ENCODE measurements at regions not wholly inside any gene's neighbourhood (a gene's known extent, or its start where the extent isn't known, plus 50 kb on each side); places are given as distances from the start of the nearest gene placed in this dataset.

DNA sequence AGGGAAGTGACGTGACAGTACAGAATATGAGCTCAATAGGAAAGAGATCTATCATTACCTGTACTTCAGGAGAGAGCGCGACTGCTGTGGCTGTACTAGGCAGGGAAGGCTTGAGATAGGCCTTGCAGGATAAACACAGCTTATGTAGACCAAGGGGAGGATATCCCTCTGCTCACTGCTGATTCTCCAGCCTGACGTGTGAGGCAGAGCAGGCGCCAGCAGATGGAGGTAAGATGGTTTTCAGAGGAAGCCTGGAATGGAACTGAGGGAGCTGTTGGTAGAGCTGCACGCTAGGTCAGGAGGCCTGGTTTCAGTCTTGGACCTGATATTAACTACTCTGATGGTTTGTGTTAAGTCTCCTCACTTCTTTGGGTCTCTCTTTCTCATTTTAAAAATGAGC is 291.4 kb downstream of the YTHDC2 start:
- DNase-seq = no peak

DNA sequence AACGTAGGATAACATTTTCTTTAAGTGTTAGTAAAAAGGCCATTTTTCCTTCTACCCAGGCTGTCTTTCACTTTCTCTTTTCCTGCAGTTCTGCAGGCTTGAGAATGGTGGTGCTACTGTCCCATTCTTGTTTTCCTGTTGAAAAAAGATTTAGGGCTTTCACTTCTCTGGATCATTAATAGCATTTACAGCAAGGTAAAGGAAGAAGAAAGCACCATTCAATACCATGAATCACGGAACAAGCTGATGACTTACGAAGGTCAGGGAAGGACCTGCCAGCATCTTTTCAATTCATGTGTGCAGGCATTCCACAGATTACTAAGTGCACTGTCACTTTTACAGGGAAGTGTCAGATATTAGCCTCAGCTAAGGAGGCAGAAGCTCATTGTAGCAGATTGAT is 292.8 kb downstream of the YTHDC2 start:
- peak; percentile 3 for DNase-seq

DNA sequence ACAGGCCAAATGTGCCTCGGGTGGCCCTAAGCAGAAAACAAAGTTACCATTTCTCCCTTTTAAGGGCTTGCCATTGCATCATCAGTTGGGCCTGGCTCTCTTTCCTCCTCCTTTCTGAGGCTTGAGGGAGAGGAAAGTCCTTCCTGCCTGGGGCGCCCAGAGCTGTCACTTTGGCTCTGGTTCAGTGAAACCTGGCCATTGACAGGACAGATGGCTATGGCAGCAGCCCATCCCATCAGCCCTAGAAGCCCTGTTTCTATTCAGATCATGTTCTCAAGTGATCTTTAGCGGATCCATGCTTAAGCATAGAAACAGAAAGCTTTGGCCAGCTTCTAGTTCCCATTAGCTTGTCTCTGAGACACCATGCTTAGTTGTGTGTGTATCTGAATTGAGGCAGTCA is 293.4 kb downstream of the YTHDC2 start:
- DNase-seq = no peak

DNA sequence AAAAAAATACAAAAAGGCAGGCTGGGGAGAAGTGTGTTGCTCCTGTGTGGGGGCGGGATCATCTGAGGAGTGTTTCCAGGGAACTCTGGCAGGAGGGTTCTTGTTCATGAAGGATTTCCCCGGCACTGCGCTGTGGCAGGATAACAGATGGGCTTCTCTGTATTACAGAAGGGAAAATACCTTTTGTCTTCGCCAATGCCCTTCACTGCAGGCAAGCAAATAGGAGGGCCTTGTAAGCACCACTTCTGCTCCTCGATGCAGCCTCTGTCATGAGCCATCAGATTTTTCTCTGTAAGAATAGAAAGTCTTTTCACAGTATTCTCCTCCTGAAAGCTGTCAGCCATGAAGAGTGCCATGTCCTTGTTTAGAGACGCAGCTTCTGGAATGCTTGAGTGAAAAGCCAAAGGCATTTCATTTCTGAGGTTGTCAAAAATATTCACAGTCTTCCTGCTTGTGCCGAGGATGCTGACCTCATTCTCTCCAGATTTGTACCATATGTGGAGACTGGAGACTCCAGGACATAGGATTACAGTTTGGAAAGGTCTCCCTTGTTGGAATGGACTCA is 294.0 kb downstream of the YTHDC2 start:
- no peak for DNase-seq

DNA sequence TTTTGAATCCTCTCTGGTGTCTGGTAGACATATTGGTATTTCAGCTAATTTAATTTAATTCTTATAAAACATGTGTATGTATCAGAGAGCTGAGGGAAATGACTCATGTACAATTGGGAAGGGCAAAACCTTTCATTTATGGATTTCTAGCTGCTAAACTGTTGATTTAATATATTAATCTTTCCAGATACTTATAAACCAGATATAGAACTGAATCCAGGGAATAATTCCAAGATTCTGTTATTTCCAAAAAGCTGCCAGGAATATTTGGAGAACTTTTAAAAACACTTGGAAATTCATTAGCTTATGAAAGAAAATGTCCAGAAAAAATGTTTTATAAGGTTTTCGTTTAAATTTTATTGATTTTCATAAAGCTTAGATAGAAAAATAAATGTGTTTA is 295.5 kb downstream of the YTHDC2 start:
- DNase-seq = no peak

DNA sequence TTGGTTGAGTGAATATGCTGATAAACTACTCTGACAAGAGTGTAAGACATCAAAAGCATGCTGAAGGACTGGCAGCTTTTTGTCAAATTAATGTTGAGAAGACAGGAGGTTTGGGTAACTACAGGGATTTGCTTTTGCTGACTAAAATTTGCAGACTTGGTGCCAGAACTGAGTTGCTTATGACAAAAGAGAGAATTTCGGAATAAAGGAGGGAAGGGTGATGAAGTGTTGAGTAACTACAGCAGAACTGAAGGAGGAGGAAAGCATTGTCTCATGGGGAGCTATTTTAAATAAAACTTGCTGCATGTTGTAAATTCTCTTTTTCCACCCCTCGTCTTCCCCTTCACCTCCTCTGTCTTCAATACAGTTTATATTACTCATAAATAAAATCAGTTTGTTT is 296.1 kb downstream of the YTHDC2 start:
- DNase-seq = no peak

DNA sequence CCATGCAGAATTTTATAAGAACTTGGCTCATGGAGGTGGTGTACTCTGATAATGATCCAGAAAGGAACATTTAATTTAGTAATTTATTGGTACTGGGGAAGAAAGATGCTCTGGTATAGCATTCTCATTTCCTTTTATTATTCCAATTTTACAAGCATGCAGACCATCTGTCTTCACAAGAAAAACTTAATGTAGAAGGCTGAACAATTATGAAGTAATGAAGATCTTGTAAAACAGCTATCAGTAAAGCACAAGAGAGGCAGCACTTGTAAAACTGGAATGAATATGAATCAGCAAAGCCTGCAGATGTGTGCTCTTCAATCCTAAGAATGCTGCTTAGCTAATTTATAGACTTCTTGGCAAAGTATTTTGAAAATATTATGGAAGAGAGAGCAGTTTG is 300.0 kb downstream of the YTHDC2 start:
- no peak for DNase-seq

DNA sequence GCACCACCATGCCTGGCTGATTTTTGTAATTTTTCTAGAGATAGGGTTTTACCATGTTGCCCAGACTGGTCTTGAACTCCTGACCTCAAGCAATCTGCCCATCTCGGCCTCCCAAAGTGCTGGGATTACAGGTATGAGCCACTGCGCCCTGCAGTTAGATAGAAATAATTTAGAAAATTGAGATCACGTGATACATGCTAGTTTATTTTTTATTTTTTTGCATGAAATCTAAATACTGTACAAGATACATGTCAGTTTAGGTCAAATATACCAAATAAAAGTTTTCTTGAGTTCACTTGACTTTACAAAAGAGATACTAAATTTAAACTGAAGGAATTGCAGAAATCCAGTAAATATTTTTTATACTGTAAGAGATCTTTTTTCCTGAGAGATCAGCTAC is 304.2 kb downstream of the YTHDC2 start:
- DNase-seq = no peak

DNA sequence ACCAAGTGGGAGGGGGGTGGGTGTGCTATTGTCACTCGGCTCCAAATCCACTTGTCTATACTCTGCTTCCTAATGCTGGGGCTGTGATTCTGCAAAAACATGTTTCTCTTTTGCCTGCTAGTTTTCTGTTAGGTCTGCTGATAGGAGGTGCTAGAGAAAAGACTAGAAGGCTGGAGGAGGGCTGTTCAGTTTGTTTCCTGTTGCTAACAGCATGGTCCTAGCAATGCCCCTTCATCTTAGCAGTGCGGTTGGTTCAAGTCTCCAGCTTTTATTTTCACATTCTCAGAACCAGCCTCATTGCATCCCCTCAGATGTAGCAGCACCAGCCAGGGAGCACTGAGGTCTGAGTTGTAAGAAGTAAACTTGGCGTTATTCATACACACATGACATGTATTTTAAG is 310.2 kb downstream of the YTHDC2 start:
- no peak for DNase-seq

DNA sequence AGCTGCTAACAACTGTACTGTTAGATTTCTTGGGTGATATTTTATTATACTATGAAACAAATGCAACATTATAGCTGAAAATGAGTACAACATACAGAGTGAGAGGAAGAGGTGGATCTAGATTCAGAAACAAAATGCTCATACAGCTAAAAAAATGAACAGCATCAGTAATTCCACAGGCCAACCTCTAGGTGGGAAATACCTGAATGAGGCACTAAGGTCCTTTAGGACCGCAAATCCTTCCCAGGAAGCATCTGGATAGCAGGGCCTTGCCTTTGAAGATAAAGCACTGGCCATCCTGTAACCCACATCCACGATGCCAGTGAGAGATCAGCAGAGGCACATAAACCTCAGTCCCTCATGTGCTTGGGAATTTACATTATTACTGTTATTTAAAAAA is 310.8 kb downstream of the YTHDC2 start:
- no peak for DNase-seq

DNA sequence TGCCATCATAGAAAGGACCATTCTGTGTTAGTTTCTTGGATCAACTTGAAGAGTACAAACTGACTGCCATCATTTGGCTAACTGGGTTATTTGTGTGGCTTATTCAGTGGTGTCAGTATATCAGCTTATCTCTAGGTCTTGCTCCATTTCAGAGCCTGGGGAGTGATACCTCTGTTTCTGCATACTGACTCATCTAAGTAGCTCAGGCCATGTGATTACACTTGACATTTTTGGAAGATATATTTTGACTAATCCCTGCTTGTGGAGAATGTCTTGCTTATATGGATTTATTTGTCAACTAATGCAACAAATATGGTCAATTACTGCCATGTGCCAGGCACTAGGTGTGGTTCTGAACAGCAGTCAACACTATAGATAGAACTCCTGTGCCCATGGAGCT is 311.7 kb downstream of the YTHDC2 start:
- no peak for DNase-seq

DNA sequence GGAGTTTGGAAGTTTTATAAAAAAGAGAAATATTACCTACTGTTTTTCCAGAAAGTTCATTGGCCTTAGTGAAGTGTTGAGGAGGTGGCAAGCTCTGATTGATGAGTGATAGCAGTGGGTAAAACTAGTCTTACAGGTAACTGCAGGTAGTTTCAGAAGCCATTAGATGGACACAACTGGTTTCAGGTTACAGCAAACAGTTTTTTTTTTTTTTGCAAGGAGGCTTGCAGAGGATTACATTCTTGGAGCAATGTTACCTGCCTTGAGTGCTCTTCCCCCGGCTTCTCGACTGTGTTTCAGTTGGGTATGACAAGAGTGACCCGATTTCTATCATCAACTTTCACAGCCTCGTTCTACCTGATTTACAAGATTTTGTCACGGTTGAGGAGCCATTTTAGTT is 333.4 kb downstream of the YTHDC2 start:
- DNase-seq = no peak

DNA sequence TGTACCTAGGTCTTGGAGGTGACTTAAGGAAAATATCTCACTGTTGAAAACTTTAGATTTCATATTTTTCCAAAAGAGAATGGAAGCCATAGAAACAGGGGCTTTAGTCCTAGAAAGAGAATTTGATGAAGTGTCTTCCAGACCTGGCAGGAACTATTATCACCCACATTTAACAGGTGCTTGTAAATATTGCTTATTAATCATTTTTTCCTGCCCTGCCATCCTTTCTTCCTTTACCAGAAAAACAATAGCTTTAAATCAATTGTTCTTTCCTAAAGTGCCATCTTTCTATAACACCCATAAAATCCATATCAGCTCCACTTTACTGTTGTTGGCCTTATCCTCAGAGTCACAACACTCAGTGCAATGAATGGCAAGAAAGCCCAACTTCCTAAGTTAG is 350.9 kb downstream of the YTHDC2 start:
- DNase-seq = no peak

DNA sequence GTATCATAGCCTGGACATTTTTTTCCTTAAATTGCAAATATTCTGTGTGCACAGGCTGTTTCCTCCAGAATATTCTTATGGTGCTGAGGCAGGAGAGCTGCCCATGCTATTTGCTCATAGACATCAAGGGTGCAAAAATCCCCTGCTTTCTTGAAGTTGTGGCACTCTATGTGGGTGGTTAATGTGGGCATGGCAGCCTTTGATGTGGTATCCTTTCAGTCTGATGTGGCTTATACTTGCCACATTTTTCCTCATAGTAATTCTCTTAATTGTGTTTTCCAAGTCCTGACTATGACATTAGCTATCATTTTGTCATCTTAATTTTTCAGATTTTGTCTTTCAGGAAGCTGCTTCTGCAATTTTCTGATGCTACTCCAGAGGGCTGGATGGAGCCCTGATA is 353.3 kb downstream of the YTHDC2 start:
- DNase-seq = no peak

DNA sequence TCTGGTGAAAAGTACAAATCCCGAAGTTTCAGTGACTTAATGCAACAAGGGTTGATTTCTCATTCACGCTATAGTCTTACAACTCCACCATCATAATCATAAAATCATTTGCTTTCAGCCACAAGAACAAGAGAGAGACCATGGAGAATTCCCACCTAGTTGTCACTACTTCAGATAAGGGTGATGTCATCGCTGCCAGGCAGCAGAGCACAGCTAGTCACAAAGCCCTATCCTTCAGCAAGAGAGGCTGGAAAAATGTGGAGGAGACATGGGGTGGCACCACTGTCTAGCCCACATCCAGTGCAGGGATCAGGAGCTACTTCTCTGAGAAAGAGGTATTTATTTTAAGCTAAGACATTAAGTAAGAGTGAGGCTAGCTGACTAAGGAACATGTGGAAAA is 356.1 kb downstream of the YTHDC2 start:
- DNase-seq = no peak

DNA sequence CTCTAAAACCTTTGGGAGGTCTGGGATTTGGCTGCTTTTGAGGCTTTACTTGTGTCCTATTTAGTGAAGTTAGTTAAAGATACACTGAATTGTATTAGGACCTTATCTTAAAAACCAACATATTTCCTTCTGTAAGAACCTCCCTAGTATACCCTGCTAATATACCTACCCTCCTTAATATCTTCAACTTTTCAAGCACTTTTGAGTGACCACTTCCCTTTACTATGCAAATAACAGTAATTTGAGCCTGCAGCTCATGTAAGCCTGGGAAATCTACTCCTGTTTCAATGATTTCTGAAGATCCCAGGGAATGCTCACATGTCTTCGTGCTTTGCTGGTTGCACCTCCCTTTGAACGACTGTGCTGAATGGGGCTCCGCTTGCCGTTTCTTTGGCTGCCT is 358.5 kb downstream of the YTHDC2 start:
- no peak for DNase-seq

DNA sequence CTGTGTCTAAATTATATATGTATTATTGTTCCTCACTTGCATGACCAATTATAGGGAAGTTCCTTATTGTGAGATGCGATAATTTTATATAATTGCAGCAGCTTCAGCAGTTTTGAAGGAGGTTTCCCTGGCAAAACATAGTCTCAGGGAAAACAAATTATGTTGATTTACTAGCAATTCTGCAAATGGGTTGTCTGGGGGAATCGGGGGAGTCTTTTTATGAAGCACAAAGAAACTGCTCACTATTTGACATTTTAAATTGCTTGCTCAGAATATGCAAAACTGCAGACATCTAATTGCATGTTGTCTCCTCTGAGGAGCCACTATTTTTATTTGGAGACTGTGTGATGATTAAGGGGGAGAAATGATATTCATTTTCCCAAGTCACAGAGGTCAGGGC is 361.6 kb downstream of the YTHDC2 start:
- DNase-seq = no peak

DNA sequence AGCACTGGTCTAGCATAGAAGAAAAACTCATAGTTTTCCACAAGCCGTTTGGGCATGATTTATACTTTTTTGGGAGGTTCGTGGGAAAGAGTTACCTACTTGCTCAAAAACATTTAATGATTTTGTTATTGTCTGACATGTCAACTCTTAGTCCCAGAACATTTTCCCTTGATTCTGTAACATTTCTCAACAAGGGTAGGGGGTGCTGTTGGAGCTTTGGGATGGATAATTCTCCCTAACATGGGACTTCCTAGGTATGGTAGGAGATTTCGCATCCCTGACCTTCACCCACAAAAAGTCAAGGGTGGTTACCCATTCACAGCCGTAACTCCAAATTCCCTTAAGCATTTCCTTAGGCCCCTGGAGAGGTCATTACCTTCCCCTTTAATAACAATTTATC is 378.0 kb downstream of the YTHDC2 start:
- DNase-seq = no peak

DNA sequence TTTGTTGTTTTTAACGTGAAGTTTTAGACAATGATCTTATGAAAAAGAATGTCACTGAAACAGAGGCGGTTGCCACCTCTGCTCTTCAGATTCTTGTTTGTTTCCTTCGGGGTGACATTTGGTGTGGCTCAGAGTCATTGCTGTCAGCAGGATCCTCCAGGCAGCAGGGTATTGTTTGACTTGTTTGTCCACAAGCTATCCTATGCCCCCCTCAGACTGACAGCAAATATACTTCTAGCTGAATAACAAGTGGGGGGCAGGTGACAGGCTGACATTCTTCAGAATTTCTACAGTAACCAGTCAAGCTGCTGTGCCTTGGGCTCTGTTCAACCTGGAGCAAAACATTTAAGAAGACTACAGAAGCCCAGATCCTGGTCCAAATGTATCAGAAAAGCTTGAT is 383.3 kb downstream of the YTHDC2 start:
- no peak for DNase-seq

DNA sequence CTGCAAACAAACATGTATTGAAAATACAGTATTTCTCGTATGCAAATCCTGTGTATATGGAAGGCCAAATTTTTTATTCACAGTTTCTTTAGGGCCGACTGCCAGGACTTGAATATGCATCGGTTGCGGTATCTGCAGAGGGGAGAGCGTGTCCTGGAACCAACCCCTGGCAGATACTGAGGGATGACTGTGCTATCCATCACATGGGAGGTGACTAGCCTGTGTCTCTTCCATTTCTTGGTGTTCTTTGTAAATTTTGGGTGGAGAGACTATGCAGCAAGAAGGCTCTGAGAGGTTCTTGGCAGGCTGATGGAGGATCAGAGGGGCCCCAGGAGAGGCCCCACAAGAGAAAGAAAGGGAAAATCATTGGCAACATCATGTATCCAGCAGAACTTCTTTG is 384.3 kb downstream of the YTHDC2 start:
- DNase-seq = no peak

DNA sequence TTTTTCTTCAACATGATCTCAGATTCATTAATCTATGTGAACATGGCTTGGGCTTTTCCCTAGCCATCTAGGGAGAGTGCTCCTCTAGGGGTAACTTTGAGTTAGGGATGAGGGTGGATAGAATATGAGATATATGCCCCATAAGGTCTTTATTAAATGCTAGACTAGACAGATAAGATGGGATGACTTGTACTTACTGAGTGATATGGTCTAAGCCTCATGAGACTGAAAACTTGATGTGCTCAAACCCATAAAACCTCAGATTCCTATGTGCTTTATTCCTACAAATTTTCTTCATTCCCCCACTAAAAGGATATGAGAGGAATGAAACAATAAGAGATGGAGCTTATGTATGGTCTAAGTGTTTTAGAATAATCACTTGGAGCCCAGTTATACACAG is 386.6 kb downstream of the YTHDC2 start:
- DNase-seq = no peak

DNA sequence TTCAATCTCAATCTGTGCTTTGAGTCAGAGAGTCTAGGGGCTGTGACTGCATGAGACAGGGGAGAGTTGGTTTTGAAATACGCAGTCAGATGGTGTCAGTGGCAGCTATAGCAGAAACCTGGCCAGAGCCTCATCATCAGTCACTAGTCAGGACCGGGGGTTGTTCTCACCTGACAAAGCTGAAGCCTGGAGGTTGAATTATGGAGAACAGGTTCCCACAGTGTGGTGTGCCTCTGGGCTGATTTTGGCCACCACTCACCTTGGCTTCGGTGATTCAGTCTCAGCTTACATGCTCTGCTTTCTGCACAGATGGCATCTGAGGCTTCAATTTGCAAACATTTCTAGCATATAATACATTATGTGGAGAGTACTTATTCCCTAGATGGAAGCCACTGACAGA is 387.3 kb downstream of the YTHDC2 start:
- no peak for DNase-seq

DNA sequence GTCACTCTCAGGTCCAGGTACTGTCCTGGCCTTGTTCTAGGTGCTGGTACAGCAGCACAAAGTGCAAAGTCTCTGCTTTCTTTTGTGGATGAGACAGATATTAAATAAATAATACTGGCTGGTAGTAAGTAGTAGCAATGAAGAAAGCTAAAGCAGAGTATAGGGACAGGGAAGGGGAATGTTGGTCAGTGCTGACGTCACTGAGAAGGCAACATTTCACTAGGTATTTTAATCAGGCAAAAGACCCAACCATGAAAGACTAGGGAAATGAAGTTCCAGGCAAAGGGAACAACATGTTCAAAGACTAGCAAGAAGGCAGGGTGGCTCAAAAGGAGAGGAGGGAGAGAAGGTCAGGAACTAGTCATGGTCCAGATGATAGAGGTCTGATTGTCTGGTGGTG is 388.2 kb downstream of the YTHDC2 start:
- no peak for DNase-seq

DNA sequence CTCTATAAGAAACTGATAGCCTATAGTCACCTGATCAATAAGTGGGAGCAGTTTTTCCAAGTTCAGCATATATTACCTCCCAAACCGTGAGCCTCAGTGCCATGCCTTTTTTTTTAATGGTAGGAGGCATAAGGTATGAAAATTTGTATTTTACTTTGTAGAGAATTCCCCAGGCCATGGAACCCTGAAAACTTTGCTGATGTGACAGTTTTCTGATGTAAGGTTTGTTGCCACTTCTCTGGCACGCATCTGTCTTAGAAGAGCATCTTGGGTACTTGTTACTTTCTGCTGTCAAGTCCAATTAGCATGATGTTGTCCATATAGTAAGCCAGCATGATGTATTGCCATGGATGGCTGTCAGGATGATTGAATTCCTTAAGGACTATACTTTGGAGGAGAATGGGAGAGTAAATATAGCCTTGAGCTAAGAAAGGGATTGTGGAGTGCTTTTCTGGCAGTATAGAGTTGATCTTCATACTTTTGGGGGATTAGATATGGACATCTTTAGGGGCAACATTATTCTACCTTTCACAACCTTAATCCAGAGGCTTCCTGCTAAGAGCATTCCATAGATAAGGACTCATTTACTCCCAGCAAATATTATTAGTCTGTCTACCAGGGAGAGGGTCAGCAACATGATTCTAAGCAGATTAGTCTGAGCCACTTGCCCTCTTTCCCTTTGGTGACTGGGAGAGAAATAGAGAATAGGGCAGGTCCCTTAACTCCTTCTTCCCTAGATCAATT is 389.6 kb downstream of the YTHDC2 start:
- DNase-seq = no peak

DNA sequence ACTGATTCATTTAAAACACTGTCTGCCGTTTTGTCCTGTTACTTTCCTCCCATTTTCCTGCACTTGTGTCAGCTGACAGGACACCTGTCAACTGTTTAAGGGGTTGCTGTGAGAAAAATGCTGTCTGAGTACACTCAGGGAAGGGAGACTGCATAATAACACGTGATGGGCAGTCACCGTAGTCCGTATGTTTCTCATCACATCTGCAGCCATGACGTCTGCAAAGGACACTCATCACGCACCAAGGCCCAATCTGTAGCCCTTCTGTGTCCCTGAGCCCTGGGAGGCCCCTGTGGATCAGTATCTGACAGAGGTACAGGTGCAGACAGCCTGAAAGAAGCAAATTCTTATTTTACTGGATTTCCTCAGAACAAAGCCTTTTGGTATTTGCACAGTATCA is 396.3 kb downstream of the YTHDC2 start:
- DNase-seq = no peak

Data from HCEC 1CT (cell line).